ENCODE measurements at regions not wholly inside any gene's neighbourhood (a gene's known extent, or its start where the extent isn't known, plus 50 kb on each side); places are given as distances from the start of the nearest gene placed in this dataset.

DNA sequence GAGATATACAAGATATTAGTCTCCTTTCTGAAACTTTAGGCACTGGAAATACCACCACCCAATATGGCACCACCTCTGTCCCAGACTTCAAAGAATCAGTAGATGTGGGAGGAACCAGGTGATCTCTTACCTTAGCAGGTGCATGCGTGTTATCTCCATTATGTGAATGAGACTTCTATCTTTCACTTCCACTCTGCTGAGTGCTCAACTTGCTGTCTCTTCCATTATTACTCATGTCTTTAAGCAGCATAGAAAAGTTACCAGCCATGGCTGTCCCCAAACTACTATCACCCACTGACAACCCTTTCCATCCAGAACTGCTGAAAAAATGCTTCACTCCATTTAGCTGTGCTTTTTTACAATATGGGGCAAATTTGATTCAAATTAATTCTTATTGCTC, 101.5 kb upstream of the PRSS1 start:
- TF ChIP-seq EZH2 (IDR thresholded peaks at IDR 0.05; ENCODE audit: borderline replicate concordance, low read depth, low read length, poor library complexity, severe bottlenecking): no peak
- TF ChIP-seq, protein P1, sequence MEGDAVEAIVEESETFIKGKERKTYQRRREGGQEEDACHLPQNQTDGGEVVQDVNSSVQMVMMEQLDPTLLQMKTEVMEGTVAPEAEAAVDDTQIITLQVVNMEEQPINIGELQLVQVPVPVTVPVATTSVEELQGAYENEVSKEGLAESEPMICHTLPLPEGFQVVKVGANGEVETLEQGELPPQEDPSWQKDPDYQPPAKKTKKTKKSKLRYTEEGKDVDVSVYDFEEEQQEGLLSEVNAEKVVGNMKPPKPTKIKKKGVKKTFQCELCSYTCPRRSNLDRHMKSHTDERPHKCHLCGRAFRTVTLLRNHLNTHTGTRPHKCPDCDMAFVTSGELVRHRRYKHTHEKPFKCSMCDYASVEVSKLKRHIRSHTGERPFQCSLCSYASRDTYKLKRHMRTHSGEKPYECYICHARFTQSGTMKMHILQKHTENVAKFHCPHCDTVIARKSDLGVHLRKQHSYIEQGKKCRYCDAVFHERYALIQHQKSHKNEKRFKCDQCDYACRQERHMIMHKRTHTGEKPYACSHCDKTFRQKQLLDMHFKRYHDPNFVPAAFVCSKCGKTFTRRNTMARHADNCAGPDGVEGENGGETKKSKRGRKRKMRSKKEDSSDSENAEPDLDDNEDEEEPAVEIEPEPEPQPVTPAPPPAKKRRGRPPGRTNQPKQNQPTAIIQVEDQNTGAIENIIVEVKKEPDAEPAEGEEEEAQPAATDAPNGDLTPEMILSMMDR (conservative IDR thresholded peaks at IDR 0.05; ENCODE audit: low read depth, low read length): no peak
